HG02973 (cell line): ENCODE measurements at regions not wholly inside any gene's neighbourhood (a gene's known extent, or its start where the extent isn't known, plus 50 kb on each side); places are given as distances from the start of the nearest gene placed in this dataset.

Source experiments
- ATAC-seq: cut with Tn5 transposase; IDR thresholded peaks from one replicate; pipeline ENCODE4 v1.9.1; 2021; ENCODE audit warnings: moderate library complexity; ENCODE audit not compliant: unreplicated experiment

DNA sequence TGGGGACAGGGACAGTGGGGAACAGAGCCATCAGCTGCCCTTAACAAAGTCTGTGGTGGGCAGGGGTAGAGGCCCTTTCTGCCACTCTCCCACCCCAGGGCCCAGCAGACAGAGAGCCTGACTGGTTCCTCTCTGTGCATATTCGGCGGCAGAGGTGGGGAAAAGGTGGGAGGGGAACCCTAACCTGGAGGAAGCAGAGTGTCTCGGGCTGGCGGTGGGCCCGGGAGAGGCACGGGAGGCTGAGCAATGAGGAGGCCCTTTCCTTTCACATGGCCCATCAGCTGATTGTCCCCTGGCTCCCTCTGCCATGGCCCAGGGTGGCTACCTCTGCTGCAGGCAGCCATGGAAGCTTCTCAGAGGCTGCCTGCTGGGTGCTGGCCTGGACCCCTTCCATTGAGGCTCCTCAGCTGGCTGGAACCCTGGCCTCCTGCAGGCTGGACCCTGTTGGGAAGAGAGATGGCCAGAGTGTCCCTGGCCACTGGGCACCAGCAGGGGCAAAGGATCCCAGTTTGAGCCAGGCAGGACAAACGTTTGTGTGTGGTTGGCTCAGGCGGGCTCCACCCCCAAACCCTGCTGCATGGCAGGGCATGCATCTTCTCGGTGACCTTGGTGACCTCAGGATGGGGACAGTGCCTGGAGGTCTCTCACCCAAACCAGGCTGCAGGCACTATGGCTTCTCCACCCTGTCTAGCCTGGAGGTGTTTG, 202.8 kb upstream of the ZNF536 start:
- ATAC-seq = no peak

DNA sequence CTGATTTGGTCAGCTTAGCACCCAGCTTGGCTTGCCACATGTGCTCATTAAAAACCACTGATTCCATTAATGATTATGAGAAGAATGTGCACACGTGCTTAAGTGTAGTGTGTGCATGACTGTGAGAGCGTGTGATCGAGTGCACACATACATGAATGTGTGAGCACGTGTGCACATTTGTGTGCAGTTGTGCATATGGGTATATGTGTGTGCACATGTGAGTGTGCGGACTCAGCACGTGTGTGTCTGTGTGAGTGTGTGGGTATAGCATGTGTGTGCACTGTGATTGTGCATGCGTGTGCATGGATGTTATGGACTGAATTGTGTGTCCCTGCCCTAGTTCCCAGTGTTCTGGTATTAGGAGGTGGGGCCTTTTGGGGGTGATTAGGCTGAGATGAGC, 202.1 kb upstream of the ZNF536 start:
- ATAC-seq = no peak

DNA sequence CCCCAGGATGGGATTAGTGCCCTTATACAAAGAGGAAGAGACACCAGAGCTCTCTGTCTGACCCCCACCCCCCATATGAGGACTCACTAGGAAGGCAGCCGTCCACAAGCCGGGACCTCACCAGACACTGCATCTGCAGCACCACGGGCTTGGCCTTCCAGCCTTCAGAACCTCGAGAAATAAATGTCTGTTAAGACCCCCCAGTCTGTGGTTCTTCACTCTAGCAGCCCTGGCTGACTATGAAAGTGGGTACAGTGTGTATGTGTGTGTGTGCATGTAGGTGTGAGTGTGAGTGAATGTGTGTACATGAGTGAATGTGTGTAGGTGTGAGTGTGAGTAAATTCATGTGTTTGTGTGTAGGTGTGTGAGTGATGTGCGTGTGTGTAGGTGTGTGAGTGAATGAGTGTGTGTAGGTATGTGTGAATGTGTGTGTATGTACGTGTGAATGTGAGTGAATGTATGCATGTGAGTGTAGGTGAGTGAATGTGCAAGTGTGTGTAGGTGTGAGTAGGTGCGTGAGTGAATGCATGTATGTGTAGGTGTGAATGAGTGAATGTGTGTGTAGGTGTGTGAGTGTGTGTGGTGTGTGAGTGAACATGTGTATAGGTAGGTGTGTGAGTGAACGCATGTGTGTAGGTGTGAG, 201.6 kb upstream of the ZNF536 start:
- ATAC-seq = no peak

DNA sequence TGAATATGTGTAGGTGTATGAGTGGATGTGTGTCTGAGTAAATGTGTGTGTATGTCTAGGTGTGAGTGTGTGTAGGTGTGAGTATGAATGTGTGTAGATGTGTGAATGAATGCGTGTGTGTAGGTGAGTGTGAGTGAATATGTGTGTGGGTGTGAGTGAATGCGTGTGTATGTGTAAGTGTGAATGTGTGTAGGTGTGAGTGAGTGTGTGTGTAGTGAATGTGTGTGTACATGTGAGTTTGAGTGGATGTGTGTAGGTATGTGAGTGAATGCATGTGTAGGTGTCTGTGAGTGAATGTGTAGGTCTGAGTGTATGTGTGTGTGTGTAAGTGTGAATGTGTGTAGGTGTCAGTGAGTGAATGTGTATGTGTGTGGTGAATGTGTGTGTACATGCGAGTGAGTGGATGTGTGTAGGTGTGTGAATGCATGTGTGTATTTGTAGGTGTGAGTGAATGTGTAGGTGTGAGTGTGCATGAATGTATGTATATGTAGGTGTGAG, 201.0 kb upstream of the ZNF536 start:
- ATAC-seq = no peak

DNA sequence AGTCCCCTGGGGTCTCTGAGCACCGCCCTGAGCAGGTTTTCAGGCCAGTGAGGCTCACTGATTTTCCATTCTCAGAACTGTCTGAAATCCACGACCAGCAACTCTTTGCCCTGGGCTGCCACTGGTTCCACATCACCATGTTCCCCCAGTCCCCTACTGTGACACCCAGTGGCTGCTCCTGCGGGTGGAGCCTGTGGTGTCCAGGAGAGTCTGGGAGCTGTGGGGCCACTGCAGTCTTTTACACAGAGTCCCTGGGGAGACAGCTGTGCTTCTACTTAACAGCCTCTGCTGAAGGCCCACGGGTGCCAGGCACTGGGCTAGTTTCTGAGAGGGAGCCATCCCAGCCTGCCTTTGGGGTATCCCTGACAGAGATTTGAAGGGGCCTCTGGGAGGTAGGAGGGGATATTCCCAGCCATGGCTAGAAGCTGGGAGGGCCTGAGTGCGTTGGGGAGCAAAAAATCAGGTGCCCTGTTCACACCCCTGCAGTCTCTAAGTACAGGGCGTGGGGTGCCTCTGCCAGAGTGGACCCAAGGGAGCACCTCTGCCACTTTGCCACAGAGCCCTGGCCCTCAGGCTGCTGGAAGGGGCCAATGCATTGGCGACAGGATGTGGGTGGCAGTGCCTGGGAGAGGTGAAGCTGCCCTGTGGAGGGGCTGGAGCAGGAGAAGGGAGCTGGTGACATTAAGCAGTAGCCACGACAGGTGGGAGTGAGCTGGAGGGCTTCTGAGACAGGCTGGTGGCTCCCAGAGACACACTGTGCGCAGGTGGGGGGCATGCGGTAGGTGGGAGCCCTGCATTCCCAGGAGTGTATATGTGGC, 200.2 kb upstream of the ZNF536 start:
- ATAC-seq = no peak

DNA sequence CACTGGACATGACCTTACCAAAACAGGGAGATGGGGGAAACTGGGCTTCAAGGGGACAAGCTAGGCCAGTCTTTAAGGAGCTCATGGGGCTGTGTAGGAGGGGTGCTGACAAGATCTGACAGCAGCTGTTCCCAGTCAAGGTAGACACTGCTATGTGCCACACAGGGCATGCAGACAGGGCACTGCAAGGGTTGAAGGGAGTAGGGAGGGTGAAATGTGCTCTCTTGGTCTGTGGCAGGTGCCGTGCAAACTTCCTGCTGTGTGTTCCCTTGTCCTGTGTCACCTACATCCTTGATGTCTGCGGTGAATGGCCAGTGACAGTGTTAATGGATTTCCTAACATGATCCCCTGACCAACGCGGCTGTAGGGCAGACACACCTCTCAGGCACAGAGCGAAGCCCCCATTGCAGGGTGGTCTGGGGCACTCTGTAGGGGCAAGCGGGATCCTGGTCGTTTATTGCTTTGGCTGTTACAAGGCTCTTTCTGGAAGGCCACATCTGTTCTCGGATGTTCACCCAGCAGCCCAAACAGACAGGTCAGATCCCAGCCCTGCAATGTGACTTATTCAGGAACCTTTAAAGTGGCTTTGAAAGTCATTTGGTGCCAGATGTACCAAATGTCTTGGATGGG, 199.5 kb upstream of the ZNF536 start:
- no peak for ATAC-seq

DNA sequence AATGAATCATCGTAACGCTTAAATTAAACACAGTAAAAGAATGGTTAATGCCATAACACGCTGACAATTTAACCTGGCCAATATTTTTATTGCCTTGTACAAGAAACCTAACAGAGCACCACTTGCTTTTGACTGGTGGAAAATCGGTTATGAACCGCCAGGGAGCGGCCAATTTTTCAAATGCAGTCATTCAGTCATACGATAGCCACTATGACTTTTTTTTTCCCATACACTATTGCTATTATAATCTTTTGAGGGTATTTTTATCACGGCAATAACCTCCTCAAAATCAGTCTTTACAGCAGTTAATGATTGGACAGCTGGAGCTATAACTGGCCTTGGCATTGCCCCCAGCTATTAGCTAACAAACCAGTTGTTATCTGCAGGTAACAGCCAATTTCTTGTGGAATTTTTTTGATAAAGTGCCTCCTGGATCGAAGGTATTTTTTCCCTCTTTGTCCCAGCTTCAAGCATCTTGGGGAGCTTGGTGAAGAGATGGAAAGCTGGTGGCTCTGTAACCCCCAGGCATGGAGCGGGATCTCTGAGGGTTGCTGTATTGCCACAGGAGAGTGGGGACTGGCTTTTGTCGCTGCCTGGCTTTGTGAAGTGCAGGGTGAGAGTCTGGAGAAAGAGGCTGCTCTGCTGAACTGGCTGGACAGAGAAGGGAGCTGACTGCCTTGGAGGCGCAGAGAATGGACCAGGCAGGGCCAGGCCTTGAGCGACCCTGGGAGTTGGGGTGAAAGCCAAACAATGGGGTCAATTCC, 198.4 kb upstream of the ZNF536 start:
- no peak for ATAC-seq

DNA sequence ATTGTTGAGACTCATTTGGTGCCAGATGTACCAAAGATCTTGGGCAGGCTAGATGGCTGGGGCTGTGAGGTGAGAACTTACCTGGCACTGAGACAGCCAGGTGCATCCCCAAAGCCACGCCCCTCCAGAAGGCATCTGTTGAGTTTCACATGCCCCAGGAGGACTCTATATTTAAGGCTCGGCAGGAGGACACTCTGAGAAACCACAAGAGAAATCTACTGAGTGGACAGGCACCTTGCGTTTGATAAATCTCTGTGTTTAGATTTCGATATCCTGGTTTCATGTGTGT, 197.9 kb upstream of the ZNF536 start:
- ATAC-seq = no peak

DNA sequence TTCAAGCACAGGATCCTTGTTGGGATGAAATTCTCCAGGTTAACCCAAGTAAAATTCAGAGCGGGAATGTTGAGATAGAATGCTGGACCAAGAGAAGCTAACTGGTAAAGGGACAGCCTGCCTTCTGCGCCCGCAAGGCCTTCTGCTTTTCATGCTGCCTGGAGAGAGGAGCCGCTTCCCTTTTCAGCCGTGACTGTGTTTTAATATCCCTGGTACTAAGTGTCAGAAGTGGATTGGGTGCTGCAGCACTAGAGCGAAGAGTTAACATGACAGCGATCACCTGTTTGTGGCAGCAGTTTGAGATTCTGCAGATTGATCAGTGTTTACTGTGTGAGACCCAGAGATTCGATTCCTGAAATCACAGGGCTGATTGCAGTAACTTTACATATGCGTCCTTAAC, 197.4 kb upstream of the ZNF536 start:
- ATAC-seq = no peak

DNA sequence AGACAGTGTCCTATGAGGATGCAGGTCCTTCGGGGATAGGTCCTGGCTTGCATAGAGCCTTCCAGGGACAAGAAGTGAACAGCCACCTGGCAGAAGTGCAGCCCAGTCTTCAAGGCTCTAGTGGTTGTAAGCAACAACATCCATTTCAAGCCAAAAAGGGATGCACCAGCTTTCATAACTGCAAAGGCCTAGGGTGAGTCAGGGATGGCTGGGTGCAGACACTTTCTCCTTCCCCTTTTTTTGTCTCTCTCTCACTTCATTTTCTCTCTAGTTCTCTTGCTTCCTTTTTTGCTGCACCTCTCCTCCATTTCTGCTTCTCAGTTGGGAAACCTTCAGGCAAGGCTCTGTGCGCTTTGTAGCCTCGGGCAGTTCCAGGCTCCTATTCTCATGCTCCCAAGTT, 196.2 kb upstream of the ZNF536 start:
- no peak for ATAC-seq

DNA sequence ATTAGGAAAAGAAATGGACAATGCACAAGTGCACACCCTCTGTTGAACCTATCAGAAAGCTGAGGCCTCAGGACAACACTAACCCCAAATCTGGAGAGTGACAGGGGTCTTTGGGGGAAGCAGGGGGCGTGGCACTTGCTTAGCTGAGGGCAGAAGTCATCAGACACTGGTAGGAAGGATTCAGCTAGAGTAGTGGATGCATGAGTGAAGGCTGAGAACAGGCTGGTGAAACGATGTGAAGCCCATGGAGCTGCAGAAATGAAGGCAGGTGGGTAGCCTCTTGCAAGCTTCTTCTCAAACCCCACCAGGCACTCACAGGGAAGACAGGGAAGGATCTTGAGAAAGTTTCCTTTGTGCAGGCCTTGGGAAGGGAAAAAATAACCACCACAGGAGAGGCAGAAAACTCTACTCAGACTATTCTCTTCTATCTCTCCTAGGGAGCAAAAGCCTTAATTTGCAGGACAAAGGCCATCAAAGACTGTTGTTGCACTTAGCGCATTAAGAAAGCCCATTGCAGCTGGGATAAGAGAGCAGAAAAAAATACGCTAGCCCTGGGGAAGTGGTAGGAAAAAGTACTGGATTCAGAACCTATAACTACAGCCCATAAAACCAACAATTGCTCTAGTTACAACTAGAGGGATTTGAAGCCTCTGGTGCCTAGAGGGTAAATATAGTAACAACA, 193.3 kb upstream of the ZNF536 start:
- ATAC-seq = no peak

DNA sequence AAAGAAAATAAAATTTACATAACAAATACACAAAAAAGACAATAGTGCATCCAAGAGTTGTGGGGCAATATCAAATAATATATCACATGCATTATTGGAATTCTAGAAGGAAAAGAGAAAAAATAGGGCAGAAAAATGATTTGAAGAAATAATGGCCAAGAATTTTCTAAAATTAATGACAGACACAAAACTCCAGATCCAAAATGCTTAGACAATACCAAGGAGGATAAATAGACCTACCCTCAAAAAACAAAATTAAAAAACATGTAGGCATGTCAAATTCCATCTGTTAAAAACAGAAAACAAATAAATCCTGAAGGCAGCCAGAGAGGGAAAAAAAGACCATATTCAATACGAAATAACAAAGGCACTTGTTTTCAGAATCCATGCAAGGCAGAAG, 191.5 kb upstream of the ZNF536 start:
- ATAC-seq = no peak

DNA sequence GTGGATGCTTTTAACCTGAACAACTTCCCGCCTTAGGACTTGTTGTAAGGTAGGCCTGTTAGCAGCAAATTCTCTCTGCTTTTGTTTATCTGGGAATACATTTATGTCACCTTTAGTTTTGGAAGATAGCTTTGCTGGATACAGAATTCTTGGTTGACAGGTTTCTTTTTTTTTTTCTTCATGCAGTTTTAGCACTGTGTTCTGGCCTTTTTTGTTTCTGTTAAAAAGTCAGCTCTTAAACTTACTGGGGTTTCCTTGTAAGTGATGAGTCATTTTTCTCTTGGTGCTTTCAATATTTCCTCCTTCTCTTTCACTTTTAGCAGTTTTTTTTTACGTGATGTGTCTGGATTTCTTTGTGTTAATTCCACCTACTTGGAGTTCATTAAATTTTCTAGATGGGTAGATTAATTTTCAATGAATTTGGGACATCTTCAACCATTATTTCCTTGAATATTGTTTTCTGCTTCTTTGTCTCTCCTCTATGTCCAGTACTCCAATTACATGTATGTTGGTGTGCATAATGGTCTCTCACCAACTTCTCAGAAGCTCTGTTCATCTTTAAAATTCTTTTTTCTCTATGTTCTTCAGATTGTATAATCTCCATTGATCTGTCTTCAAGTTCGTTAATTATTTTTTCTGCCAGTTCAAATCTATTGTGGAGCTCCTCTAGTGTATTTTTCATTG, 188.2 kb upstream of the ZNF536 start:
- no peak for ATAC-seq

DNA sequence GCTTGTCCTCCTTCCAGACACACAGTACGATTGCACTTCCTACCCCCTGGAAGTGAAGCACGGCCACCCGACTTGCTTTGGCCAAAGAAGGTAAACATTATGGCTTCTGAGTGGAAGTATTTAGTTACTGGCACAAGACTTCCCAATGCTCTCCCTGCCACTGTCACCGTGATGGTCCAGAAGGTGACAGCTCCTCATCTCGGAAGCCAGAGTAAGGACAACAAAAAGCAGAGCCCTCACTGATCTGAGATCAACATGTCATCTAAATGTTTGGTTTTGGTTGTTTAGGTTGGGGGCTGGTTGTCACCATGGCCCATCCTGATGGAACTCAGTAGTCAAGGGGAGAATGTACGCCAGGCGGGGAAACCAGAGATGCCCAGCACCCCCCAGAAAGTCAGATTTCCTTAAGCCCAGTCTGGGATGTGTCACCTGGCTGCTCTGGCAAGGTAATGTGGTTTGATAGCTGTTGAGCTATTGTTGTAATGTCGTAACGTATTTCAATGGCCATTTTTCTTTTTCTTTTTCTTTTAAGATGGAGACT, 170.1 kb upstream of the ZNF536 start:
- no peak for ATAC-seq

DNA sequence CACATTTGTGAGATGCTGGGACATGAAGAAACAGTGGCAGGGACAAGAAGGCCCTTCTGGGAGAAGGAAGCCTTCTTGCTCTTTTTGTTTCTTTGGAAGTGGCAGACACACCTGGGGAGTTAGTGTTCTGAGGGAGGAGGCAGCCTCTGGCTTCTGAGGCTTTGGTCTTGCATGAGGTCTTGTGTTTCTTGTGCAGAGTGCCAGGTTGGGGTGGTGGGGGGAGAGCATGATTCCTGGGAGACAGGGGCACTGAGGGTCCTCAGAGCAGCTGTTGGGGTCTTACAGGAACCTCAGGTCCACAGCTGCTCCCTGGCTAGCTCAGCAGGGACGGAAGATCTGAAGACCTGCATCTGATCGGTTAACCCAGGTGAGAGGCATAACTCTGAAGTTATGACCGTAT, 167.5 kb upstream of the ZNF536 start:
- ATAC-seq = no peak

DNA sequence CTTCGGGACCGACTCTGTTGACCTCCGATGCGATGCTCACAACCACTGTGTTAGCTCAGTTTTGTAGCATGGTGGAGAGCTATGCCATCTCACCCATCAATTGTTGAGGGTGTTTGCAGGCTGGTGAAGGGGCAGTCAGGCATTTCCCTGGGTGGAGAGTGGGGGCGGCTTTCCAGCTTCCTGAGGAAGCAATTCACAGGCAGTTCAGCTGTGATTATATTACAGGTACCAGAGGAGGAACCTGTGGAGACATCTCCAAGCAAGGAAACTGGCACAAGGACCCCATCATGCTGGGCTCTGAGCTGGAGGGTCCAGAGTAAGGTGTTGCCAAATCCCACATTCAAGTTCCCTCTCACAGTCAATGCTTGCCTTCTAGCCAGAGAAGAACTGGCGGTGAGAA, 166.0 kb upstream of the ZNF536 start:
- ATAC-seq = no peak

DNA sequence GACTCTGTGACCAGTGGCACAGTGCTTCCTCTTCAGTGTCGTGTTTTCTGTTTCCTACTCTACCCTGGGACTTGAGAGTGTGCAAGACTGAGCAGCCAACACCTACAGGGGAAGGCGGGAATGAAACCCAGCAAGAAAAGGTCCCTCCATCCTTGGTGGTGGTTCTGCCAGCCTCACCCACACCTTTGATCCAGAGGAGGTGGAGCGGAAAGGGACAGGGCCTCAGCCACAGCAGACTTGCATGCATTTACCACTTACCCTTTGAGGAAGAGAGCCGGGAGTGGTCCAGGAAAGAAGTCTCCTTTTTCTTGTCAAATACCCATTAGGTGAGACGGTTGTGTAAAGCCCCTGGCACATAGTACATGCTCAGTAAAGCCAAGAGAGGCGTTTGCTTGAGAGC, 164.8 kb upstream of the ZNF536 start:
- no peak for ATAC-seq

DNA sequence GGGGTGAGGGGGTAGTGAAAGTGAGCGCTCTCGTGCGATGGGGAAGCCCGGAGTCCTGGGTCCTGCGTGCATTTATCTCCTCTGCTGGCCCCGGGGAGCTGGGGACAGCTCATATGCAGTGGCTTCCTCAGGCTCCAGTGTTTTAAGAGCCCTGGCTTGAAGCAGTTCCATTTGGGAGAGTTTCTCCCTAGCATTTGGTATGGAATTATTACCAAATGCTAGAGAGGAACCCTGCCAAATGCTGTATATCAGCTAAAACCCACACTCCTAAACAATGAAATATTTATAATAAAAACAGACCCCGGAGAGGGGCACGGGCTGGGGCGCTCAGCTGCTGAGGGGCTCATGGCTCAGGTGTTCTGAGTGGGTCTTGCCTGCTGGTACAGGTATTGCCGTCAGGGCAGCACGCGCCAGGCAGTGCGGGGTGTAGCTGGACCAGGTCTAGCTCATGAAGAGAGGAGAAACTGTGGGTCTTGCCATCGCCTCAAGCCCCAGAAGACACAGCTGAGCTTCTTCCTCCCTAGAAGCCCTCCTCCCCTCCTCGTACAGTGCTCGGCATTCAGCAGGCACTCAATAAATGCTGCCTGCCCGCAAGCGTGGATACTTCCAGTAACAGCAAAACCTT, 163.6 kb upstream of the ZNF536 start:
- no peak for ATAC-seq
